Astrocyte (in vitro differentiated cells and primary cell): ENCODE measurements at regions not wholly inside any gene's neighbourhood (a gene's known extent, or its start where the extent isn't known, plus 50 kb on each side); places are given as distances from the start of the nearest gene placed in this dataset.

Source experiments
- DNase-seq: peaks from one replicate; pipeline ENCODE4 v3.0.0-alpha.2; 2010; ENCODE audit warnings: low read depth
- FAIRE-seq: peaks from 2 replicates; lab custom pipeline; 2011; peaks lifted over from hg19 to GRCh38; lab: Jason Lieb, UNC
- H2AFZ ChIP-seq: 2 replicates; pipeline ENCODE4 v1.6.0; 2012; ENCODE audit warnings: low read depth, low read length, inconsistent platforms
- H3K27ac ChIP-seq: 2 replicates; pipeline ENCODE4 v1.5.1; 2011; ENCODE audit warnings: low read depth, low read length, inconsistent platforms
- H3K27me3 ChIP-seq: 2 replicates; pipeline ENCODE4 v1.6.0; 2011; ENCODE audit warnings: low read length, inconsistent platforms; ENCODE audit not compliant: insufficient read depth
- H3K36me3 ChIP-seq: 2 replicates; pipeline ENCODE4 v1.5.1; 2011; ENCODE audit warnings: low read length, inconsistent platforms; ENCODE audit not compliant: insufficient read depth
- H3K4me1 ChIP-seq: 2 replicates; pipeline ENCODE4 v1.5.1; 2011; ENCODE audit warnings: low read length, inconsistent platforms; ENCODE audit not compliant: insufficient read depth
- H3K4me2 ChIP-seq: 2 replicates; pipeline ENCODE4 v1.6.0; 2012; ENCODE audit warnings: low read length, inconsistent platforms
- H3K4me3 ChIP-seq: 2 replicates; pipeline ENCODE4 v1.5.1; 2011; ENCODE audit warnings: low read depth, mild to moderate bottlenecking, low read length, inconsistent platforms; ENCODE audit not compliant: insufficient read depth
- H3K79me2 ChIP-seq: 2 replicates; pipeline ENCODE4 v1.6.0; 2012; ENCODE audit warnings: mild to moderate bottlenecking, low read length, inconsistent platforms; ENCODE audit not compliant: insufficient read depth
- H3K9ac ChIP-seq: 2 replicates; pipeline ENCODE4 v1.6.0; 2012; ENCODE audit warnings: mild to moderate bottlenecking, low read length, inconsistent platforms
- H3K9me3 ChIP-seq: 2 replicates; pipeline ENCODE4 v1.5.1; 2012; ENCODE audit warnings: low read depth, mild to moderate bottlenecking, low read length, inconsistent platforms; ENCODE audit not compliant: insufficient read depth
- H4K20me1 ChIP-seq: 2 replicates; pipeline ENCODE4 v1.6.0; 2012; ENCODE audit warnings: low read length, inconsistent platforms; ENCODE audit not compliant: insufficient read depth
- H3K27ac Mint-ChIP-seq: one replicate; pipeline ENCODE4 v1.8.0; 2021; ENCODE audit warnings: mild to moderate bottlenecking, mixed read lengths; ENCODE audit not compliant: unreplicated experiment
- H3K27me3 Mint-ChIP-seq: one replicate; pipeline ENCODE4 v1.8.0; 2021; ENCODE audit warnings: low read depth, mixed read lengths; ENCODE audit not compliant: unreplicated experiment
- H3K36me3 Mint-ChIP-seq: one replicate; pipeline ENCODE4 v1.8.0; 2021; ENCODE audit warnings: low read depth, mixed read lengths; ENCODE audit not compliant: unreplicated experiment
- H3K4me1 Mint-ChIP-seq: one replicate; pipeline ENCODE4 v1.8.0; 2021; ENCODE audit warnings: low read depth, mixed read lengths; ENCODE audit not compliant: unreplicated experiment
- H3K4me3 Mint-ChIP-seq: one replicate; pipeline ENCODE4 v1.8.0; 2021; ENCODE audit warnings: mild to moderate bottlenecking, moderate library complexity, mixed read lengths; ENCODE audit not compliant: unreplicated experiment
- H3K9me3 Mint-ChIP-seq: one replicate; pipeline ENCODE4 v1.8.0; 2021; ENCODE audit warnings: mild to moderate bottlenecking, mixed read lengths; ENCODE audit not compliant: unreplicated experiment
- CTCF ChIP-seq: IDR thresholded peaks from 2 replicates; pipeline ENCODE4 v1.5.1; 2011; ENCODE audit warnings: low read depth, mild to moderate bottlenecking, inconsistent platforms, low read length, moderate library complexity; ENCODE audit not compliant: insufficient read depth
- EZH2 ChIP-seq: IDR thresholded peaks from 2 replicates; pipeline ENCODE4 v1.6.1; 2012; ENCODE audit warnings: mild to moderate bottlenecking, low read length, inconsistent platforms; ENCODE audit not compliant: insufficient read depth

- no peaks in the 10 kb centered on the region for H3K9me3 Mint-ChIP-seq
- no peak for FAIRE-seq
- no peaks in the 10 kb centered on the region for H3K4me1 Mint-ChIP-seq
Observed at GRCh38 chr1:194105381-194105780, 919.0 kb upstream of the B3GALT2 start.

GRCh38 chr1:194104247-194104844, 917.9 kb upstream of the B3GALT2 start:
- Histone ChIP-seq H3K9ac (no peak overlapping the region), H3K4me2 (no peak overlapping the region), H3K9me3 (no peaks in the 10 kb centered on the region), H3K27ac (no peak overlapping the region), H3K4me3 (no peak overlapping the region), H3K27me3 (no peaks in the 10 kb centered on the region), H3K36me3 (no peaks in the 10 kb centered on the region), H2AFZ (no peak overlapping the region), H4K20me1 (no peaks in the 10 kb centered on the region), H3K4me1 (no peaks in the 10 kb centered on the region), H3K79me2 (no peaks in the 10 kb centered on the region)
- Mint-ChIP-seq H3K4me3 (no peak overlapping the region), H3K9me3 (no peaks in the 10 kb centered on the region), H3K27ac (no peak overlapping the region), H3K36me3 (no peaks in the 10 kb centered on the region), H3K27me3 (no peaks in the 10 kb centered on the region), H3K4me1 (no peaks in the 10 kb centered on the region)
- TF ChIP-seq EZH2: no peak
- TF ChIP-seq CTCF: no peak
- FAIRE-seq (no peak), DNase-seq (no peak)

More at GRCh38 chr1:194105381-194105780, 919.0 kb upstream of the B3GALT2 start:
- Histone ChIP-seq H4K20me1 (no peaks in the 10 kb centered on the region), H3K27ac (no peak overlapping the region), H2AFZ (no peak overlapping the region), H3K4me1 (no peaks in the 10 kb centered on the region), H3K79me2 (no peaks in the 10 kb centered on the region), H3K27me3 (no peaks in the 10 kb centered on the region), H3K4me2 (no peak overlapping the region), H3K9me3 (no peaks in the 10 kb centered on the region), H3K4me3 (no peak overlapping the region), H3K9ac (no peak overlapping the region), H3K36me3 (no peaks in the 10 kb centered on the region)
- Mint-ChIP-seq H3K27me3 (no peaks in the 10 kb centered on the region), H3K4me3 (no peak overlapping the region), H3K27ac (no peak overlapping the region), H3K36me3 (no peaks in the 10 kb centered on the region)
- TF ChIP-seq CTCF: no peak
- no peak for TF ChIP-seq EZH2
- DNase-seq: no peak

GRCh38 chr1:194103516-194104246, 917.3 kb upstream of the B3GALT2 start:
- Histone ChIP-seq H3K9ac (no peak overlapping the region), H3K27me3 (no peaks in the 10 kb centered on the region), H3K9me3 (no peaks in the 10 kb centered on the region), H3K4me1 (no peaks in the 10 kb centered on the region), H3K27ac (no peak overlapping the region), H3K4me2 (no peak overlapping the region), H4K20me1 (no peaks in the 10 kb centered on the region), H3K79me2 (no peaks in the 10 kb centered on the region), H2AFZ (no peak overlapping the region), H3K4me3 (no peak overlapping the region), H3K36me3 (no peaks in the 10 kb centered on the region)
- Mint-ChIP-seq H3K9me3 (no peaks in the 10 kb centered on the region), H3K27ac (no peak overlapping the region), H3K36me3 (no peaks in the 10 kb centered on the region), H3K27me3 (no peaks in the 10 kb centered on the region), H3K4me3 (no peak overlapping the region), H3K4me1 (no peaks in the 10 kb centered on the region)
- TF ChIP-seq CTCF: no peak
- no peak for TF ChIP-seq EZH2
- FAIRE-seq (no peak), DNase-seq (no peak)
